GM19372 (cell line): ENCODE measurements at regions not wholly inside any gene's neighbourhood (a gene's known extent, or its start where the extent isn't known, plus 50 kb on each side); places are given as distances from the start of the nearest gene placed in this dataset.

ENCODE experiments used
- ATAC-seq: cut with Tn5 transposase; IDR thresholded peaks from one replicate; pipeline ENCODE4 v1.9.1; 2021; ENCODE audit warnings: mild to moderate bottlenecking, low read depth, moderate library complexity; ENCODE audit not compliant: unreplicated experiment

DNA sequence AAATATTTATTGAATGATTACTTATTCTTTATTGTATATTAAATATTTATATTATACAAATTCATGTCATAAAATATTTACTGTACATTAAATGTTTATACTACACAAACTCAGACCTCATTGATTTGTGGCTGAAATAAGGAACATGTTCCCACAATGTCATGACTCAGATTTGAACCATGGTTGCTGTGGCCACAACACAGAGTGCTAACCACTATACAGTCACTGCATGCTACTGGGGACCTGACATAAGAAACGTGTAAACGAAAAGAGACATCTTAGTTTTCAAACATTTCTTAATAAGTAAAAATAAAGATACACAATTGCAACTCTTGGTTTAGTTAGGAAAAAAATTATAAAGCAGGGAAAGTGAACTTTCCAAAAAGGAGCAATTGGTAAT lies 99.1 kb upstream of the AGTR1 start:
- ATAC-seq = no peak

DNA sequence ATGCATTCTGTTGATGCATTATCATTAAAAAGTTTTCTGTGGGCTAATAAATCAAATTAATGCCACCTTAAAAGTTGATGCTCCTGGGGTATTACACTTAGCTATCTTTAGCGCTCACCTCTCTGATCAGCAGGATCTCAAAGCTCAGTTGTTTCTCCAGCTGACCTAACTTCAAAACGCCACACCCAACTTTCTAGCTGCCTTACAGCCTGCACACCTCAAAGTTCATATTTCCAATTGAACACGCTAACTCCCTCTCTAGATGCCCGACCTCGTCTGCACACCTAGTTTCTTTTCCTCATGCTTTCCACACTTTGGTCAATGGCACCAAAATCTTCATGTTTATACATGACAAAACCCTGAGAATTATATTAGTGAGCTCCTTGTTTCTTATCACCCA lies 98.2 kb upstream of the AGTR1 start:
- ATAC-seq = no peak

DNA sequence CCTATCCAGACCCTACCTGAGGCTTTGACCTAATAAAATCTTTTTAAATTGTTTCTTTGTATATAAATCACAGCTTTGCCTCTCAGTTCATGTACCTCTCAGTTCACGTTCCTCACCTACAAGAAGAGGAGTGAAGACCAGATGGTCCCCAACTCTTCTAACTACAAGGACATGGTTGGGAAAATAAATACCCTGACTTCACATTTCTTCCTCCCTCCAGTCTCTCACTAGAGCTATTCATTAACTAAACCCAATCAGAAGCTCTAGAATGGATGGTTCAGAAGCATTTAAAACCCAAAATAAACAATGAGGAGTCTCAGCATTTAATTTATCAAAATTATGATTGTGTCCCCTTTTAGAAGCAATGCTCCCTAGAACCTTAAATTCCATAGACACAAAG lies 97.3 kb upstream of the AGTR1 start:
- ATAC-seq = no peak

DNA sequence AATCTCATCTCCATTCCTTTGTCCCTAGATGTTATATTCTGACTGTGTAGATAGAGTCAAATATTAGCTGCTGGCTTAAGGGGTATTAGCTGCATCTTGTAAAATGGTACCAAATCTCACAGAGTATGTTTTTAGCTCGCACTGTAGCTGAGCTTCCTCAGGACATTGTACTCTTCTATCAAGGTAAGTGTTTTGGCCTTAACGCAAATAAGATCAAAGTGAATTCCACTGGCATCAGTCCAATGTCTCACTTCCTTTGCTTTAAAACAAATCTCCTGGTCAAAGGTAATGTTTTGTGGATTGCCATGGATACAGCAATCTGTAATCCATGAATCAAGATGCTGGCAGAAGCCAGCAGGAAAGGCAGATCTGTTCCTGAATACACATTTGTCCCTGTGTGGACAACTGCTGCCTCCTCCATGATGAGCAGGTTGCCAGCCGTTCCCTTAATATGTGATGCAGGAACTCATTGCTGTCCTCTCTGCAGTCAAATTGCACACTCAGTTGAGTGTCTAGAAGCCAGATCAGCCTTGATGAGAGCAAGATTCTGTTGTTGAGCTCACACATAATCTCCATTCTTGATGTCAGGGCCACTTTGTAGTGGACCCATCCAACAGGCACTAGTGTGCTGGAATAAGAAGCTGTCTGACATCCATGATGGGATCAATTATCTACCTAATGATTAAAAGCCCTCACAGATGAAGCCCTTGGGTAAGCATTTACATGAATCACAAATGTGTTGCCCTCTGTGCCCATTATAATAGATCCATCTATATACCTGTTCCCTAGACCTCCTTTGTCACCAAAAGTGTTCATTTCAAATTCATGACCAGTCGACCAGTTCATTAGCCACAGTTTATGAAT lies 96.6 kb upstream of the AGTR1 start:
- no peak for ATAC-seq

DNA sequence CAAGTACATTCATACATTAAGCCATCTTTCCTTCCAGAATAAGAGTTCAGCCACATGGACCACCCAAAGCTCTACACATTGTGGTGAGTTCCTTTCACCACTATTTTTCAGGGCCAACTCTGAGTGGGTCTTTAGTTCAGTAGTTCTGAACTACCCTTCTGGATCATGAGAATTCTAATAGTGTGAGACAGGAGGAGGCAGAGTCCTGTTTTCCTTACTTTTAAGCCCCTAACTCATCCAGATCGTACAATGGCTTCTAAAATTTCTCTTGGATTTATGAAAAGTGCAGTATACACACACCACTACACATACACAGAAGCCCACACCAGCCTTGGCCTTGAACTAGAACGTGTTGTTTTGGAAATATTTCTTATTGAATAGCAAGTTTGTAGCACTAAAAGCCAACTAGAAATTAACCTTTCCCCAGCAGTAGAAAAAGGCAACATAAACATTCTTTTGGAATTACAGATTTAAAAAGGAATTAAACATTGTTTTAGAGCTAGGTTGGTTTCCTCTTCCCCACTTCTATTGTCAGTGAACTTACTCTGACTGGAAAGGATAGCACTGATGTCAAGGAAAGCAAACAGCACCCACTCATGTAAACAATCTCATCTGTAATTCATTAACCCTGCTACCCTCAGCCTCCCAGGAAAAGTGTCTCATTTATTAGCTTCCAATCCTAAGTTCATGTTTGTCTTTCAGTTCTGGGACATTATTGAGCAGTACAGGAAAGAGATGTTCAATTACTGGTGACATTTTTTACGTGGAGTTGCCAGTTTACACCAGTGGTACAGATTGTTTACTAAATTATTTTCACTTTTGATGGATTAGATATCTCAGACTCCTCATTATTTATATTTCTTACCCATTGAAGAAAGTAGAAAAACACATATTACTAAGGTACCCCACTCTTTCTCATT lies 95.7 kb upstream of the AGTR1 start:
- ATAC-seq = no peak

DNA sequence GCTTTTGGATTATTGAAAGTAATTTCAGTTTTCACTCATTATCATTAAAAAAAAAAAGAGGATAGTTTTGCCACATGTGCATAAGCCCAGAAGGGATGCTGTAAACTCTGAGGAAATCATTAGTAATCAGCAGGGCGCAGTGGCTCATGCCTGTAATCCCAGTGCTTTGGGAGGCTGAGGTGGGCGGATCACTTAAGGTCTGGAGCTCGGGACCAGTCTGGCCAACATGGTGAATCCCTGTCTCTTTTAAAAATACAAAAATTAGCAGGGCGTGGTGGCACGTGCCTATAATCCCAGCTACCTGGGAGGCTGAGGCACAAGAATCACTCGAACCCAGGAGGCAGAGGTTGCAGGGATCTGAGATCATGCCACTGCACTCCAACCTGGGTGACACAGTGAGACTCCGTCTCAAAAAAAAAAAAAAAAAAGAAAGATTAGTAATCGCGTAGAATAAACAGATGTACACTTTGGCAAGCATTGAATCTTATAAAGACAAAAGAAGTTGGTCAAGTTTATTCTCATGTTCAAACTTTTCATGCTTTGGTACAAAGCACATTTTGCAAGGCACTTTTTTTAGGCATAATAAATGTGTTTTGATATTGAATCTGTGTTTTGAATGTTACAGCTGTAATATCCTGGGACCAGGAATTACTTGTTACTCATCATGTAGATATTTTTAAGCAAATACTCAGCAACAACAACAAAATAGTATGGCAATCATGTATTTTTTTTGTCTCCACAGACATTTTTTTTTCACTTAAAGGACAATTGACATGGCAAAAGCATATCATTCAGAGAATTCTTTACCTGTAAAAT lies 93.2 kb upstream of the AGTR1 start:
- ATAC-seq = no peak

DNA sequence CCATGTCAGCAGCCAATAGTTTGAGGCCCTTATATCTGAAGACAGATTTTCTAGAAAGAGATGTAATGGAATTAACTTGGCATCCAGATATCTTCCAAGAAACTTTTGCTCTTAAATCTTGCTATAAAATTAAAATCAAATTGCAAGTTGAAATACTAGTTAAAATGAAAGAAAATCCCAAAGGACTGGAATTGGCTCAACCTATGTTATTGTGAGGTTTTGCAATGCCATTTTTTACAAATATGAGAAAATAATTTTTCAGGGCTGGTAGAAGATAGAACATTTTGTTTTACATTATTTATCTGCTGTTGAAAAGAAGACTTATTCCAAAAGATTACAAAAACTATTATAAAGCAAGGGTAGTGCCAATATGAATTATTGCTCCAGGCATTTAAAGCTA lies 92.2 kb upstream of the AGTR1 start:
- ATAC-seq = no peak

DNA sequence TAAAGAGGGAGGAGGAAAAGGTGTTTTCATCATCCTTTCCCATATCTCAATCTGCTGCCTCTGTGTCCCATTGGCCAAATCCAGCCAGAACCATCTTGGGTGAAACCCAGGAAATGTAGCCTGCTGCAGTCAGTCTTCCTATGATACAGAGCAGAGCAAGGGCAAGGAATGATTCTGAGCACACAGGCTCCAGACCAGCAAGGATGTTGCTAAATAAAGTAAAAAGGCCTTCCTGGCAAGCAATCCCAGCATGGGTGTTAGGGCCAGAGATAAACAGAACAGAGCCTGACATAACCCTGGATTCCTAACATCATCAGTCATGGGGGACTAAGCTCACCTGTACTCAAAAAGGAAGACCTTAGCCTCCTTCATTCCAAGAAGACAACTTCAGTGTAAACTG lies 90.7 kb upstream of the AGTR1 start:
- no peak for ATAC-seq

DNA sequence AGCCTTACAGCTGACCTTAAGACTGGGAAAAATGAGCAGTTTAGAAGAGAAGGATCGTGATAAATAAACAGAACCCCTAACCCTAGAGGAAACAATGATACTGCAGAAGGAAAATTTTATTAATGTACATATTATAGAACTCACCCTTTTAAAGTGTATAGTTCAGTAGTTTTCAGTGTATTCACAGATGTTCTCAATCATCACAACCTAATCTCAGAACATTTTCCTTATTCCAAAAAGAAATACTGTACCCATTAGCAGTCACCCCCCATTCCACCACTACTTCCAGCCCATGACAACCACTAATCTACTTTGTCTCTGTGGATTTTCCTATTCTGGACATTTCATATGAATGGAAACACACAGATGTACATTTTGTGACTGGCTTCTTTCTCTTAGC lies 90.2 kb upstream of the AGTR1 start:
- no peak for ATAC-seq

DNA sequence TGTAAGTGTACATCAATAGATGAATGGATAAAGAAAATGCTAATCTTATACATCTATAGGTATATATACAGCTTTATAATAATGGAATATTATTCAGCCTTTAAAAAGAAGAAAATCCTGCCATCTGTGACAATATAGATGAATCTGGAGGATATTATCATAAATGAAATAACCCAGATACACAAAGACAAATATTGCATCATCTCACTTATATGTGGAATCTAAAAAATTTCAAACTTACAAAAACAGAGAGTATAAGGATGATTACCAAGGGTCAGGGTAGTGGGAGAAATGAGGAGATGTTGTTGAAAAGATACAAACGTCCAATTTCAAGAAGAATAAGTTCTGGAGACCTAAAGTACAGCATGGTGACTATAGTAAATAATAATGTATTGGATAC lies 85.4 kb upstream of the AGTR1 start:
- ATAC-seq = no peak

DNA sequence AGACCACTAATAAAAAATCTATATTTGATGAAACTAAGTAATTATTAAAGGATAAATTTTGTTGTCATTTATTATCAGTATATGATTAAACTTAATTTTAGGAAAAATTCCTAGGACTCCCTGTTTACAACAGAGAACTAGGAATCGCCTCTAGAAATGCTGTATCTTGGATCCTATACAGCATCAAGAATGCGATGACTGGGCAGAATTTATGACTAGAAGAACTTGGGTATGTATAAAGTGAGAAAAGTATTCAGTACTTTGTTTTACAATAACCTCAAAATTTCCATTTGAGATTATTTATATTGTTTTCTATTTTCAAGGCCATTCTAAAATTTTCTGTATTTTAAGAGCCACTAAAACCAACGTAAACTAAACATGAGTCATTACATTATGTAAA lies 82.3 kb upstream of the AGTR1 start:
- ATAC-seq = no peak

DNA sequence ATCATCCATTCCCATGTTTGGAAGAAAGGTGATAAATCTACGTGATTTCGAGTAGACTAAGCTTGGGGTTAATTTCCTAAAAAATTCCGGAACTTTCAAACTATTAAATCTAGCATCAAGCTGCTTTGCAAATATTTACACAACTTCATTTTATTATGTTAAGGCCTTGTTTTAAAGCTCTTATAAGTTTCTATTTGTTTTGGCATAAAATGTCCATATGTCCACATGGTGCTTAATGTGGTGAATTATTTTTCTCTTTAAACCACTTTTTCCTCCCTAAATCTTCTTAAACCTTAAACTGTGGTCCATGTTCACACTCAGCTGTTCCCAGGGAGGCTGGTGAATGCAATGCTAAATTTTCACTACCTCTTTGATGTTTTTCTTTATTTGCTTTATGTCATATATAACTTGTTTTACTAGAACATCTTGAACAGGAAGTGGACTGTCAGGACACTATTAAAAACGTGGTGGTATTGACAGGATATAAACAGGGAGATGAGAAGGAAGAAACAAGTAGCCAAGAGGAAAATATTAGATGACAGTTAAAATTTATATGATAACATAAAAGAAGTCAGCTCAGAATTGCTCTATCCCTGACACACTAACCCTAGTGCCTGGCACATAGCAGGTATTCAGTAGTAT lies 72.5 kb upstream of the AGTR1 start:
- ATAC-seq = no peak

DNA sequence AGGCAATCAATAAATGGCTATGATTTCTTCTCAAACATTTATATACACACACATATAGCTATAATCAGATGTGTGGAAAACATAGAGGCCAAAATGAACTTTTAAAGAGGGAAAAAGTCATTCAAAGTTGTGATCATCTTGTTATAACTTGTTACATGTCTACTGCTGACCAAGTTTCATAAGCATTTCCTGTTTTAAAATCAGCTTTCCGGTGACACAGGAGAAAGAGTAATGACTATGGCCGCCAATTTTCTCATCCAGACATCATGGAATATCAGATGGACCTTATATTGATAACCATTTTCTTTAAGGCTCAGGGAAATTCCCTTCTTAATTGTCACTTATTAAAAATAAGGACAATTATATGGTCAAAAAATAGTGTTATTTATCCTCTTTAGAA lies 71.7 kb upstream of the AGTR1 start:
- ATAC-seq = no peak

DNA sequence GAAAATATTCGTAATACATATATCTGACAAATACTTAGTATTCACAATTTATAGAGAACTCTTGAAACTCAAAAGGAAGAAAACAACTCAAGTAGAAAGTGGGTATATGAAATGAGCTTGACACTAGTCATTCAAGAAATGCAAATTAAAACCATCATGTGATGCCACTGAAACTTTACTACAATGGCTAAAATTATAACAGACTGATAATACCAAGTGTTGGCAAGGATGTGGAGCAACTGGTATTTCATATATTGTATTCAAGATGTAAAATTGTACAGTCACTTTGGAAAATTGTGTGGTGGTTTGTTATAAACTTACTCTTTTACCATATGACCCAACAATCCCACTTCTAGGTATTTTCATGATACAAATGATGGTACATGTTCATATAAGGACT lies 68.7 kb upstream of the AGTR1 start:
- ATAC-seq = no peak

DNA sequence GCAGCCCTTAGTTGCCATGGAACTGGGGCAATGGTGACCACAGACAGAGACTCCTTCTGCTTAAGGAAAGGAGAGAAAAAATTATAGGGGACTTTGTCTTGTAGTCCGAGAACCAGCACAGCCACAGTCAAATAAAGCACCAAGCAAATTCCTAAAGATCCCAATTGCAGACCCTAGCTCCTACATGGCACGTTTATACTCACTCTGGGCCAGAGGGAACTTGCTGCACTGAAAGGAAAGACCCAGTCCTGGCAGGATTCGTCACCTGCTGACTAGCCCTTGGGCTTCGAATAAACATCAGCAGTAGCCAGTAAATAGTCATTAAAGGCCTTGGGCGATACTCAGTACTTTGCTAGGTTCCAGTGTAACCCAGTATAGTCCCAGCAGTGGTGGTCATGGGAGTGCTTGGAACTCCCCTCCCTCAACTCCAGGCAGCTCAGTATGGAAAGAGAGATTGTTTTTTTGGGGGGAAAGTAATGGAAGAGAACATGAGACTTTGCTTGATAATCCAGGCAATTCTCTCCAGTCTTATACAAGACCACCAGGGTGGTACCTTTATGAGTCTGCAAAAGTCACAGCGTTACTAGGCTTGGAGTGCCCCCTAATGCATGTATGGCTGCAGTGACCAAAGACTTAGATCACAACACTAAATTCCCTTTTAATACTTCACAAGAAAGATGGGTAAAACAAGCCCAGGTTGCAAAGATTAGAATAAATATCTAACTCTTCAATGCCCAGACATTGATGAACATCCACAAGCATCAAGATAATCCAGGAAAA lies 66.4 kb upstream of the AGTR1 start:
- no peak for ATAC-seq

DNA sequence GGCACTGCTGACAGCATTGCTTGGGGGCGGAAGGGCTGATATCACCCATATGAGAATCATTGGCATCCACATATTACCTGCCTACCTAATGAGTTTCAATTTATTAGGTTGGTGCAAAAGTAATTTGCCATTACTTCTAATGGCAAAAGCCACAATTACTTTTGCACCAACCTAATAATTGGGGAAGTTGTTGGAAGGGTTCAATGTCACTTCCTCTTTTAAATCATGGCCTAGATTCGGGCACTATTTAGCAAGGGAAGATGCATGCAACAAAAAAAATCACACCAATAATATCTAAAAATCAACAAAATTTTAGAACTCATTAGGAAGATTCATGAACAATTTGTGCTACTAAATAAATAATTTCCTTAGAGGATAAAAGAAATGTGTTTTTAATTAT lies 56.0 kb upstream of the AGTR1 start:
- no peak for ATAC-seq

DNA sequence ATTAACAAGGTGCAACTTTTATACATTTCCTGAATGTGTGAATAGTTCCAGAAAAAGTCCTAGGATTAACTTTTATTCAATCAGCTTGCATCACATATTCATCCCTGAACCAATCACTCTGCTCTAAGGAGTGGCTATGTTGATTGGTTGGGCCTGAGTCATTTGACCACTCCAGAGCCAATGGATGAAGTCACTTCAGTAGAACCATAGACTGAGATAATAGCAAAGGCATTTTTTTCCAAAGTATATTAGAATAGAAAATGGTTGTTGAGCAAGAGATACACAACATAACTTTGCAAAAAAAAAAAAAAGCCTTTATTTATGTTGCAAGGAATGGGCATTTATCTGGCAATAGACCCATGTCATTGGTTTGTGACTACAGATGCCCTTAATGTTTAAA lies 55.5 kb upstream of the AGTR1 start:
- no peak for ATAC-seq

DNA sequence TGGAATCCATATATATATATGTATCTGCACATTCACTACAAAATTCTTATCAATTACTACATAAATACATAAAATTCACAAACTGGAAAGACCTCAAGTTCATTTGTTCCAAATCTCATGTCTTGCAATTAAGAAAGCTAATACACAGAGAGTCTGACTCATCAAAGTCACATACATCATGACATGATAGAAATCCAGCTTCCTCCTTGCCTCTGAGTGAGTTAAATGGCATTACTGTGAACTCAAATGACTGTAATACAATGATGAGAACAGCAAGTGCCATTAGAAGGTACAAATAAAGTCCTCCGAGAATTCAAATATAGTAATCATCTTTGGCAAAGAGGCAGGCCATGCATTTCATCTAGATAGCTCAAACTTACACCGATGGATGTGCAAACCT lies 55.1 kb upstream of the AGTR1 start:
- no peak for ATAC-seq

DNA sequence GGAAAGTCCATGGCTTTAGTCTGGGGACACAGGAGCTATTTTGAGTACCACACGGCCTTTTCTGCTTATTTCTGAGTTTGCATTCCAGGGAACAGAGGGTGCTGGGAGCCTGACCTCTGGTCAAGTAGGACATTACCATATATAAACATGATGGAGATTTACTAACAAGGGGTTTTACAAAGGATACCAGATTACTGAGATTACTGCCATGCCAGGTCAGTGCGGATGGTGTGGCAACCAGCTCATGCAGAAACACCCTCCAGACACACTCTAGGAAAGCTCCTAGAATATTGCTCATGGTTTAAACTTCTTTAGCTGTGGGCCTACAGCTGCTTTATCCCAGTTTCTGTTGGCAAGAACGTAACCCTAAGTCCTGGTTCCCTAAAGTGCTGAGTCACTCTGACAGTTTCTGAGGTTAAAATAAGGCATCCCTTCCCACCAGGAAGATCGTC lies 54.3 kb upstream of the AGTR1 start:
- no peak for ATAC-seq
